Stimulated activated CD4-positive, alpha-beta T cell treated with anti-CD3 and anti-CD28 coated beads, Interleukin-4, amount 100 ng/mL, for 1 hour (primary cell): ENCODE measurements at regions not wholly inside any gene's neighbourhood (a gene's known extent, or its start where the extent isn't known, plus 50 kb on each side); places are given as distances from the start of the nearest gene placed in this dataset.
"Not testable (repeated sequence)": the region's sequence is repeated elsewhere in the genome, so short reads cannot be mapped to it uniquely, and the experiment has no call there.

Source experiments
- DNase-seq: peaks from one replicate; pipeline ENCODE4 v3.0.0-alpha.2; 2020

- DNase-seq: no peak
These were observed 188.3 kb upstream of the MARCKS start for GRCh38 chr6:113668641-113669408.

DNA sequence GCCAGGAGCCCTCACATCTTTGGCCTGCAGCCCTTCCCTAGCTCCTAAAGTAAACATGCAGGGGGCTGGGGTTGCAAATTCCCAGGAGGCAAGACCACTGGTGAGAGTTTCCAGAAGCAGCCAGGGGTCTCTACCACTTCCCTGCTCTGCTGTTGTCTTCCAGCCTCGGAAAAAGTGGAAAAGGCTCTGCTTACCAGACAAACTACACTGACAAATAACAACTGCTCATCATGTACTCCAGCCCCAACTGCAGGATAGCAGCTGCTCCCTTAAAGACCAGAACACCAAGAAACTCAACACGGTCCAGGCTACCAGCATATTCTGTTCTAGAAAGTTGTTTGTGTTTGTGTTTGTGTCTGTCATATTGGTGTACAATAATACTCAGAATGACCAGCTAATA is 187.5 kb upstream of the MARCKS start:
- DNase-seq: no peak

DNA sequence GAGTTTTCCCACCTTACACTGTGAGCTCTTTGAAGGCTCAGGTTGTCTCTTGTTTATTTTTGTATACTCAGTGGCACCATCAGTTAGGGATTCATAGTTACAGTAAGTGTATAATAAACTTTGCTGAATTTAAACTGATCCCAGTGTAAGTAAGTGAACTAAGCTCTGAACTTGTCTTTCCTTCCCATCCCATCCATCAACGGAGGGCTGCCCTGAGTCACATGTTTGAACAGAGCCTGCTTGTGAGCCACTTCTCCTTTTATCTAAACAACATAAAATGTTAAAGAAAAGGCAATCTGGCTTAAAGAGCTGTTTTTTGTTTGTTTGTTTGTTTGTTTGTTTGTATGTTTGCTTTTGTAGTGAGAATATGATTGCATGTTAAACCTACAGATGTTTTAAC is 185.7 kb upstream of the MARCKS start:
- no peak for DNase-seq

- DNase-seq: no peak
These were observed 184.5 kb upstream of the MARCKS start for GRCh38 chr6:113672491-113673149.

- DNase-seq: no peak
These were observed 183.1 kb upstream of the MARCKS start for GRCh38 chr6:113674075-113674474.

DNA sequence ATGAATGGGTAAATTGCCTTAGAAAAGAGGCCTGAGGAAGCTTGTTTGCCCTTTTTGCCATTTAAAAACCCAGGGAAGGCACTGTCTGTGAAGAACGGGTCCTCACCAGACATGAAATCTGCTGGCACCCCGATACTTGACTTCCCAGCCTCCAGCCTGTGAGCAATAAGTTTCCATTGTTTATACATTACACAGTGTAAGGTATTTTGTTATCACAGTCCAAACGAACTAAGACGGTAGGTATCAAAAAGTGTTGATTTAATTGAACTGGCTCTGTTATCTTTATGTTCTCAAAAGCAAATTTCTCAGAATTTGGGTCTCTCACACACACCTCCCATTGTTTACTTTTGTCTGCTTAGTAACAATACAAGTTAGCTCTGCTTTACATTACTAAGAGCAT is 181.1 kb upstream of the MARCKS start:
- DNase-seq: no peak

- DNase-seq: no peak
These were observed 180.2 kb upstream of the MARCKS start for GRCh38 chr6:113676968-113677367.

DNA sequence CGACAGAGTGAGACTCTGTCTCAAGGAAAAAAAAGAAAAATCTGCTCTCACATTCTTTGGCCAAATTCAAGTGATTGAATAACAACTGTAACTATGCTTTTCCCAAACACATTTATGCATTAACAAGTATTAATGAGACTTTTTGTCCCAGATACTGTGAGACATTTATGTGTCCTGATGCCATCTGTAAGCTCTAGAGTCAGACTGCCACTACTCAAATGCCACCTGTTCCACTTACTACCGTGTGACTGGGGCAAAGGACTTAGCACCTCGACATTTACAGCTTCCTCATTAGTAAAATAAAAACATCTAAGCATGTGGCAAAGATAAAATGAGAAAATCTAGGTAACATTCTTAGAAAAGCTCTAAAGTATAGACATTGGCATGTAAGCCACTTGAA is 178.1 kb upstream of the MARCKS start:
- no peak for DNase-seq

DNA sequence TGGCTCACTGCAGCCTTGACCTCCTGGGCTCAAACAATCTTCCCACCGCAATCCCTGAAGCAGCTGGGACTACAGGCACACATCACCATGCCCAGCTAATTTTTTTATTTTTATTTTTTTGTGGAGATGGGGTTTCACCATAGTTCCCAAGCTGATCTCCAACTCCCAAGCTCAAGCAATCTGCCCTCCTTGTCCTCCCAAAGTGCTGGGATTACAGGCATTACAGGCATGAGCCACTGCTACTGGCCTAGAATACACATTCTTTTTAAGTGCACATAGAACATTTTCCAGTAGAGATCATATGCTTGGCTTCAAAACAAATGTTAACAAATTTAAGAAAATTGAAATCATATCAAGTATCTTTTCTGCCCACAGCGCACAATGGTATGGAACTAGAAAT is 176.8 kb upstream of the MARCKS start:
- DNase-seq: no peak

DNA sequence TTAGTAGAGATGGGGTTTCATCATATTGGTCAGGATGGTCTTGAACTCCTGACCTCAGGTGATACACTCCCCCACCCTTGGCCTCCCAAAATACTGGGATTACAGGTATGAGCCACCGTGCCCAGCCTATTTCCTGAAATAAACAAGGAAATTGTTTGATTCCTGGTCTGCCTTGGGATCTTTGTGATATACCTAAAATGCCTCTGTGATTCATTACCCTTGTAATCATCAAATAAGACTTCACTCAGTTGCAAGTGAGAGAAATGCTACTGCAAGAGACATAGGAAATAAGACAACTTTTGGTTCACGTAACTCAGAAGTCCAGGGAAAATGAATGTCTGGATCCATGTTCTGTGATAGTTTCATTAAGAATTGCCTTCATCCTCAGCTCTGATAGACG is 173.2 kb upstream of the MARCKS start:
- DNase-seq: no peak

GRCh38 chr6:113684382-113684901 is 172.7 kb upstream of the MARCKS start:
- no peak for DNase-seq

- DNase-seq: no peak
These were observed 171.1 kb upstream of the MARCKS start for GRCh38 chr6:113686049-113686448.

DNA sequence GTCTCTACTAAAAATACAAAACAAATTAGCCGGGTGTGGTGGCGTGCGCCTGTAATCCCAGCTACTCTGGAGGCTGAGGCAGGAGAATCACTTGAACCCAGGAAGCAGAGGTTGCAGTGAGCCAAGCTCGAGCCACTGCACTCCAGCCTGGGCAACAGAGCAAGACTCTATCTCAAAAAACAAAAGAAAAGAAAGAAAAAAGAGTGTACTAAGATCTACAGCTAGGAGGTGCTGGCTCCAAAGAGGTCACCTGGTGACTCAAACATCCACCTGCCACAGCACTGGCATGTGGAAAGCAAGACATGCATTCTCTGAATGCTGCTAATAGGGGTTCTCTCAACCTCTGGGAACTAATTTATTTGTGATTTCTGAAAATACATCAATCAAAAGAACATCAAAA is 167.5 kb upstream of the MARCKS start:
- DNase-seq: not testable (repeated sequence)

DNA sequence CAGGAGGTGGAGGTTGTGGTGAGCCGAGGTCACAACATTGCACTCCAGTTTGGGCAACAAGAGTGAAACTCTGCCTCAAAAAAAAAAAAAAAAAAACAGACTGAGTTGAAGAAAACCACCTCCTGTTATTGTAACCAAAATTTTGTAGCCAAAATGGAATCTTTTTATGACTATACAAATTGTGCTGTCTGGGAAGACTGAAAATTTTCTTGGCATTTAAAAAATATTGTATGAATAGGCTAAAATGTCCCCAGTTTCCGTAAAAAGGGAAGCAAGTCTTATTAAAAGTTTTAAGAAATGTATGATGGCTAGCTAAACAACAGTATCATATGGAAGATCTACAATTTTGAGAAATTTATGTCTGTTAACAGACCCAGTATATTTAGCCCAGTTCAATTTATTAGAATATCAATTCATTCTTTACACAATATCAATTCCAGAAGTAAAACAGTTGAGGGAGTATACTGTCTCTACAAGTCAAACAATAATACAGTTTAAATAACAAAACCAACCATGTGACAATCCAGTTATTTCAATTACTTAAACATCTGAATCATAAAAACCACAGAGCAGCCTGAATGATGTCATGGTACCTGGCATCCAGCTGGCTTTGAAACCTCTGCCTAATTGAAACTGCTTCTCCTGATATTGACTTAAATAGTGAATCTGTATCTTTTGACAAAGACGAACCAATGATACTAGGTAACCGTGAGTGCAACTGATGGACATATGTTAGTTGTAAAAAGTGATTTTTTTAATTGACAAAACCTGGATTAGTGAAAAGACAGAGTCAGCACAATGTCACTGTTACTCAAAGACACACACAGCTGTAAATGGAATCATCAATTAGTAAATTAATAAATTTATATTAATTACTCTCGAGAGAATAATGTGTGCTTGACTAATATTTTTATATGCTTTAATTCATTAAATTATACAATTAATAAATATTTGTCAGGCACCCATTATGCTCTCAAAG is 166.6 kb upstream of the MARCKS start:
- no peak for DNase-seq

GRCh38 chr6:113691260-113691656 is 165.9 kb upstream of the MARCKS start:
- DNase-seq: no peak

DNA sequence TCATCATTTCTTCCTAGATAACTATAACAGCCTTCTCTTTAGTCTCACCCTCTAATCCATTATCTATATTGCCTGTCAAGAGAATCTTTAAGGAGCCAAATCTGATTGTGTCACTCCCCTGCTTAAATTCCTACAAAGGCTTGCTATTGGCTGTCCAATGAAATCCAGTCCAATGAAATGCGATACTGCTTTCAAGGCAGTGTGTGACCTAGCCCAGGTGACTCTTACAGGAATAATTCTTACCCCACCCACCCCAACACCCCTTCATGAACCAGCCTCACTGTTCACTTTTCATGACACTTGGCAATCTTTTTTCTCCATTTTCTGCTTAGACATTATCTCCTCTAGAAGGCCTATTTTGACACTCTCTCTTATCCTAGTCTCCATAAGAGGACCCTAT is 163.3 kb upstream of the MARCKS start:
- DNase-seq: no peak

DNA sequence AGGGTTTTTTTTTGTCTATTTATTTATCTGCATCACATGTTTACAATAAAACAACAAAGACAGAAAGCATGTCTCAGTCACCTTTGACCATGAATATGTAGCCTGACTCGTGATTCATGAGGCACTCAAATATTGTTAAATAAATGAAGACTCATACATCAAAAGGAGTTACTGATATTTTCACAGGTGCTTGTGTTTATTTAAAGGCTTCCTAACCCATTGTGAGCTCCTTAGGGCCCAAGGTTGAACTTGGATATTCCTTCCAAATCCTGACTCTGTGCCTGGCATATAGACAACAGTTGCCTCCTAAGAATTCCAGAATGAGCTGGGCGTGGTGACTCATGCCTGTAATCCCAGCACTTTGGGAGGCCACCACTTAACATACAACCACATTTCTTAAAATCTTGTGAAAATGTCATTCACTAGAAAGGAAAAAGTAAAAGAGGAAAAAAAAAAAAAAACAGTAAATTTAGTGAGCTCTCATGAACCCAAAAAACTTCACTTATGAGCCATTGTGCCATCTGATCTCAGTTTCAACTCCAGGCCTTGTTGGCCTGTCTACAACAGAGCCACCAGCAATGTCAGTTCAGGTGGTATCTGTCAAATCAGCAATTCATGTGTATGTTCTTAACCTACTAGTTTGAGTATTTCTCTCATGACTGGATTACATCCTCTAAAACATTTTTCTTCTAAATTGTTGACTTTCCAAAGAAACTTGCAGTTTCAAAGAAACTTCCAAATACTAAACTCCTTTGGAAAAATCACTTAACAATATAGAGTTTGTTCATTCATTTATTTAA is 162.7 kb upstream of the MARCKS start:
- no peak for DNase-seq

DNA sequence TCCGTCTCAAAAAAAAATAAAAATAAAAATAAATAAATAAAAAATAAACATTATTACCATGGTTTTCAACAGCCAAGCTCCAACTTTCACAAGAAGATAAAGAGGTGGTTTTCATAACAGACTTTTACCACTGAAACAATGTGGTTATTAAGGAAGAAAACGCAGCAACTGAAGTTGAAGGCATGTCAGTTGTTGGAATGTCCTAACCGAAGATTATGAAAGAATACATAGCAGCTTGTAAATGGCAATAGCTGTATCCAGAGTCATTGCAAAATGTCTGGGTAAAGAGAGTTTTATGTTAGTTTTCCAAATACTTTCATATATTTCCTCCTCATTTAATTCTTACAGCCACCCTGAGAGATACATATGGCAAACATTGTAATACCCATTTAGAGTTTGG is 161.6 kb upstream of the MARCKS start:
- no peak for DNase-seq

GRCh38 chr6:113696960-113697359 is 160.2 kb upstream of the MARCKS start:
- no peak for DNase-seq

DNA sequence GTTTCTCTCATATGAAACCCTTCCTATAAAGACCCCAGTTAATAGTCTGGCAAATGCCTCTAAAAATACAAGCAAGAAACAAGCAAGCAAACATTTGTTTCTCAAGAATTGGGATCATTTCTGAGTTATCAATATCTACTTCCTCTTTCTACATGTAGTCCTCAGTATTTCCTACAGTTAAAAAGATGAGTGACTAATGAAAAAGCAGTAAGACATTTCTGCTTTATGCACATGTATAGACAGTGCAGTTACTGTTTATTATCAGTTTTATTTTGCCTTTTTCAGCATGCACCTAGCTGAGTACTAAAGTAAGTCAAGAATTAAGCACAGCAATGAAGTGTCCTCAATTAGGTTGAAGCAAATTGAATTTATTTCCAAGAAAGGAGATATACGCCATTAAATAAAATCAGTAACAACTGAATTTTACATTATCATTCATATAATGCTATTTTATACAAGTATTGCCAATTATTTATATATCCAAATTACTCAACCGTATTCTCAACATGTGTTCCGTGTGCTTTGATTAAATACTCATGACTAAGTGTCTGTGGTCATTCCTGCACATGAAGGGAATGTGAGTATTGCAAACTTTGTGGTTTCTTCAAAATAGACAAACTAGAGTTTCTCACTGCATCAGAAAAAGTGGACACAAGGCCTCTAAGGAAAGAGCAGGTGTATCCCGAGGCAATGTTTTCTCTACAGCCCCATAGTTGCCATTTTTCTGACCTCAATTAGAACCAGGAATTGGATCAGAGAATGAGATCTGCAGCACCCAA is 159.3 kb upstream of the MARCKS start:
- no peak for DNase-seq

DNA sequence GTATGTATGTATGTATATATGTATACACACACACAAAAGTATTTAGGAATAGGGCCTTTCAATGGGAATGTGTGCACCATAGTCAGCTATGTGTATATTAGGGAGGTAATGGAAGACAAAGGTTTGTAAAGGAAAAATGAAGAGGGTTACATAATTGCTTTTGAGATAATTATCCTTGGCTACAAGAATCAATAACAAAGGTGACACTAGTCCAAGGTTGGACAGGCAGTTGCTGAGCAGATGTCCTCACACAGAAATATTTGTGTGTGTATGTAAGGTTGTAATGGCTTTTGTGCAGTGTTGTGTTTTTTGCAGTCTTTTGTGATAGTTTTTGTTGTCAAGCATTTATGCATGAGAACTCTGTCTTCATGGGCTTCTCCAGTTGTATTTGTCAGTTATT is 157.9 kb upstream of the MARCKS start:
- DNase-seq: no peak
